ENCODE measurements at regions not wholly inside any gene's neighbourhood (a gene's known extent, or its start where the extent isn't known, plus 50 kb on each side); places are given as distances from the start of the nearest gene placed in this dataset.

GRCh38 chr18:27244259-27244658 lies 59.2 kb upstream of the CHST9 start:
- DNase-seq = no peak

DNA sequence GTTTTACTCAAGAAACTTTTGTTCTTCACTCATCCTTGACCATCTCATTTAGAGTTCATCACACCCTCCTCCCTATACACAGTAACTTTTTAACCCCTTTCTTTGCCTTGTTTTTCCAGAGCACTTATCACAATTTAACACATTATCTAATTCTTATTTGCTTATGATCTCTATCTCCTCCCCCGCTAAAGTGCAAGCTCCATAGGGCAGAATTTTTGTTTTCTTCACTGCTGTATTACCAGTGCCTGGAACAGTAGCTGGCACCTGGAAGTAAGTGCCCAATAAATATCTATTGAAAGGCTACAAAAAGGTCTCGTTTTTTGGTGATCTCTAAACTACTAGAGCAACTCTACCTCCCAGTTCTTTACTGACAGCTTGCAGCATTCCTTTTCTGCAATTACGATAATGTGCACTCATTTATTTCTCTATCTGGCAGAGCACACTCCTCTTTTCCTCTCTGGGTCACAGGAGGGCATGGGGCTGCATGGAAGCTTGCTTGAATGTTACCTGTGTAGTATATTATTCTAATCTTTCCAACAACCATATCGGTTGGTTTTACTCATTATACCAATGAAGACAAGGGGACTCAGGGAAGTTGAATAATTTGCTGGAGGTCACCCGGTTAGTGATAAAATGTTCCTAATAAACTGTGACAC lies 57.4 kb upstream of the CHST9 start:
- DNase-seq = no peak

DNA sequence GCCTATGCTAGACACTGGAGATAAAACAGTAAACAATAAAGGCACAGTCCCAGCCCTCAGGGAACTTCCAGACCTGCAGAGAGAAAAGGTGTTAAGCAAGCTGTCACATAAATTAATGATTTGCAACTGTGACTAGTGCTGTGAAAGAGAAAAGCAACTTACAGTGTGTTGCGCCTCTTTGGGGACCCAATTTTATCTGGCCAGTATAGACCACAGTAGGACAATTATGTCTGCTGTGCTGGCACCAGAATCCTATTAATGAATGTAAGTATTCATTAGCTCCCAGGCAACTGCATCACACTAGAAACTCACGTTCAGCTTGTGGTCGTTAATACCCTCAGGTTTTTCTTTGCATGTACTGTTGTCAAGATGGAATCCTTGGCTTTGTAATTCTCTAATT lies 55.3 kb upstream of the CHST9 start:
- no peak for DNase-seq

DNA sequence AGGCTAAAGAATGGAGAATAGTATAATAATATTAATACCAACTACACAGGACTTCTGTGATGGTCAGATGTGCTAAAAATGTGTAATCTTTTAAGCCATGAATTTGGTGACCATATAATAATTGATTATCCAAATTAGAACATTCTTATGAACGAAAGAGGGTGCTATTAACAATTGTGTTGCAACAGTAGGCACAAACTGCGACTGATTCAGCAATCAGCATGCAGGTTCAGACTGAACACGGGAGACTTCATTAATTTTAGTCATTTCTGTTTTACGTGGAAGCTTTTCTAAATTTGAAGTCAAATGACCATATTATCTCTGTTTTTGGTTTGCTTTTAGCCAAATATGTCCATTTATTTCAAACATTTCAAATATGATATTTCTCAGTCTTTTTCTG lies 54.6 kb upstream of the CHST9 start:
- DNase-seq = no peak

DNA sequence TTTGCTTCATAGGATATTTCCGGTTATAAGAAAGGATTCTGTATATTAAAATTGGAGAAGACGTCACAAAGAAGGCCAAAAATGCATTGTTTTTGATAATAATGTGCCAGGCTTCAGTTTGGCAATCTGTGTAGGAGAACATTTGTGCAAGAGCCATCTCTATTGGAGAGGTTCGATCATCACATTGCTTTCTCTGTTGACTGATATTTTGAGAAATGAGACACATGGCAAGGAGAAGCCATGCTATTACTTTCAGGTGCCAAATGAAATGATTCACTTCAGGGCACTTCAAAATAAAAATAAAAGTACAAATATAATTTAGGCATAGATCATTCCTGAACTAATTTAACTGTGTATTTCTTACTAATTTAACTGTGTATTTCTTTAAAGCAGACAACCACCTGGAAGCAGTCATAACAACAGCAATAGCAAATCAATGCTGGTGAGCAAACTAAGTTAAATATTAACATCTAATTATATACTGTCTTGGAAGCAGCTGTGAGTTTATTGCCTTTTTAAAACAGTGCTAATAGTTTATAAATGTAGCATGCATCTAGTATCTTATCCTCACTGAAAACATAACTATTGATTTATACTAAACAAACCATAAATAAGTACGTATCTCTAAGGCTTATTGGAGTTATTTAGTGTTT lies 50.2 kb upstream of the CHST9 start:
- no peak for DNase-seq

All from NCI-H1436 (cell line).